Mucosa of rectum (tissue), 2 donors: ENCODE measurements at regions not wholly inside any gene's neighbourhood (a gene's known extent, or its start where the extent isn't known, plus 50 kb on each side); places are given as distances from the start of the nearest gene placed in this dataset.

Experiments used
- H3K27ac ChIP-seq, 2 donors: one replicate each; pipeline ENCODE4 v1.7.0; 2013; ENCODE audit warnings: inconsistent platforms in 2 of 2, low read depth in 2 of 2, low read length in 2 of 2
- H3K27me3 ChIP-seq, 2 donors: one replicate each; pipeline ENCODE4 v1.7.0; 2013; ENCODE audit warnings: low read length in 2 of 2; ENCODE audit not compliant: control insufficient read depth in 2 of 2, insufficient read depth in 2 of 2
- H3K36me3 ChIP-seq, 2 donors: one replicate each; pipeline ENCODE4 v1.7.0; 2013; ENCODE audit warnings: low read length in 2 of 2; ENCODE audit not compliant: control insufficient read depth in 2 of 2, insufficient read depth in 2 of 2
- H3K4me1 ChIP-seq, 2 donors: one replicate each; pipeline ENCODE4 v1.7.0; 2013; ENCODE audit warnings: low read length in 2 of 2, mild to moderate bottlenecking in 1 of 2; ENCODE audit not compliant: control insufficient read depth in 2 of 2, insufficient read depth in 2 of 2
- H3K4me3 ChIP-seq, 2 donors: one replicate each; pipeline ENCODE4 v1.7.0; 2013; ENCODE audit warnings: low read length in 2 of 2
- H3K9ac ChIP-seq, 2 donors: one replicate each; pipeline ENCODE4 v1.7.0; 2013; ENCODE audit warnings: low read length in 2 of 2, low read depth in 1 of 2, mild to moderate bottlenecking in 1 of 2
- H3K9me3 ChIP-seq, 2 donors: one replicate each; pipeline ENCODE4 v1.7.0; 2013; ENCODE audit warnings: low read length in 2 of 2; ENCODE audit not compliant: control insufficient read depth in 2 of 2
- donor health status: healthy.
- donor health status: Normal muscosa, but diverticular disease.

DNA sequence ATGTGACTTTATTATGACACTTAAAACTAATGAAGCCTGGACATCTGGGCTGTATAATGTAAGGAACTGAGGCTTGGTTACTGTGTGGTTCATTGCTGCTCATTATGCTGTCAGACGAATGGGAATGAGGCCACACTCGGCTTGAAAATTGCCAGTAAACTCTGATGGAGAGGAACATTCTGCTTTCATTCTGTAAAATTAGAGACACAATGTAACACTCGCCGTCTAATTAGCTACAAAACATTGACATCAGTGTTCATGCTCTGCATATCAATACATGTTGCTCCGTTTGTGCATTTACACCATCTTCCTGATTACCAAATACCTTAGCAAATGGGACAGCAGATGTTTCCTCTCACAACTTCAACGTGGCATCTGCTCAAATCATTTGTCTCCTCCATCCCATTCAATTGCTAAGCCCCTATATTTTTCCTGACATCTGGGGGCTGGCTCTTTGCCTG is 133.0 kb downstream of the SLC28A3 start:
- Histone ChIP-seq H3K9ac (no peak overlapping the region), H3K36me3 (no peaks in the 10 kb centered on the region), H3K4me1 (no peaks in the 10 kb centered on the region), H3K4me3 (no peak overlapping the region), H3K27me3 (no peaks in the 10 kb centered on the region), H3K27ac (no peak overlapping the region), H3K9me3 (no peaks in the 10 kb centered on the region)

DNA sequence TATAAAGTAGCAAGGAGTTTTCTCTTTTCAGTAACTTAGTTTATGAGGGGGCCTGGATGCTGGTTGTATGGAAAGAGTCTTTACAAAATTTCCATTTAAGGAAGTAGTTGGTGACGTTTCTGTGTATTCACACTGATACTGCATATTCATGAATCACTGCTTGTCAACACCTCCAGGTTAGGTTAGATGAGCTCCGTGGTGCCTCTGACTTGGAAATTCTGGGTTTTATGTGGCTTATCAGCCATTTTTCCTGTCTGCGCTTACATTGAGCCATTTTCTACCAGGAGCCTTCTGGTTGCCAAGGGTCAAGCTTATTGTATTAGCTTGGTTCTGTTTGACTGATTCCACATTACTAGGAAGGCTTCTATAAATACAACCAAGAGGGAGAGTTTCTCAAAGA is 128.3 kb downstream of the SLC28A3 start:
- H3K9ac ChIP-seq, result no peak overlapping the region
- H3K4me3 ChIP-seq, result no peak overlapping the region
- no peaks in the 10 kb centered on the region for H3K27me3 ChIP-seq
- no peaks in the 10 kb centered on the region for H3K9me3 ChIP-seq
- H3K27ac ChIP-seq, result no peak overlapping the region
- no peaks in the 10 kb centered on the region for H3K36me3 ChIP-seq
- H3K4me1 ChIP-seq, result no peaks in the 10 kb centered on the region

DNA sequence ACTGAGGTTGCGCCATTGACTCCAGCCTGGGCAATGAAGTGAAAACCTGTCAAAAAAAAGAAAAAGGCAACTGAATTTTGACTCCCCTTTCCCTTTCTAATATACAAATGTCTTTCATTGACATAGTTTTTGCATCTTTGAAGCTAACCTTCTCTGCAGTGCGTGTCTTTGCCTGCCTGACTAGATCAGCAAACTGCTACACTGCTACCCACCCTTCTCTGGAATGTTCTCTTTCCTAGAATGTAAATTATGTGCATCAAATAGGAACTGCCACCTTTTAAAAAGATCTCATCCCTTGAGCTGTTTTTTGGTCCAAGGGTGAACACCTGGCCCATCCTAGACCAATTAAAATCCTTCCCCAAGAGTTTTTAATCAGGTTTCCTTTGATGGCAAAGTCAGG is 127.6 kb downstream of the SLC28A3 start:
- Histone ChIP-seq H3K9me3 (no peaks in the 10 kb centered on the region), H3K4me1 (no peaks in the 10 kb centered on the region), H3K27me3 (no peaks in the 10 kb centered on the region), H3K4me3 (no peak overlapping the region), H3K36me3 (no peaks in the 10 kb centered on the region), H3K27ac (no peak overlapping the region), H3K9ac (no peak overlapping the region)

DNA sequence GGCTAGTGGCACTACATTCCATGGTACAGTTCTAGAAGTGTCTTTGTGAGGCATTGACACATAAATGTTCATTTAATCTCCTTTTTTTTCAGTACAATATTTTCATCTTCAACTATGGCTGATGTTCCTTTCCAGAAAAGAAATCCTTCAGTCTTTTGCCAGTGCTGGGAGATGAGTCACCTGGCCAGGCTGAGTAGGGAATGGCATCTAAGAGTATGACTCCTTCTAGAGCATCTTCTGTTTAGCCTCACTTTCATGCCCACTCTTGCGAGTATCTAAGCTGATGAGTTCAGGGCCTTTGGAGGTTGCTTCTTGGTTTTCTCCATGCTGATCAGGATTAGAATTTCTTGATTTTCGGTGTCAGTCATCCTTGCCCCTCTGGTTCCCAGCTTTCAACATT is 124.4 kb downstream of the SLC28A3 start:
- Histone ChIP-seq H3K9ac (no peak overlapping the region), H3K4me3 (no peak overlapping the region), H3K27ac (no peak overlapping the region), H3K9me3 (no peaks in the 10 kb centered on the region), H3K27me3 (no peaks in the 10 kb centered on the region), H3K4me1 (no peaks in the 10 kb centered on the region), H3K36me3 (no peaks in the 10 kb centered on the region)

DNA sequence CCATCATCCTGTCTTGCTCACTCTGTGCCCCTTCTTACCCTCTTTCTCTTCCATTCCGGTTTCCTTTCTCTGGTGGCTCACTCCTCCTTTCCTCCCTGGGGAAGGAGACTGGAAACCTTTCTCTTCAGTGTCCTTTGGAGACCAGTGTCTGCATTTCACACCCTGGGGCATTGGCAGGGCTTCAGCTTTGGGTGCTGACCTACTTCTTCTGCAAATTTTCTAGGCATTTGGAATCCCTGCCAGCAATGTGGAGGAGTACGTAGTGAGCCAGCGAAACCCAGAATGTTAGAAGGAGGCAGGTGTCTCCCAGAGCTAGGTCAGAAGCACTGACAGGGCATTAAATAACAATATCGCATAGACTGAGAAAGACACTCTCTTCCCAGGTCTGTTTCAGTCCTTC is 122.2 kb downstream of the SLC28A3 start:
- Histone ChIP-seq H3K4me3 (no peak overlapping the region), H3K27ac (no peak overlapping the region), H3K9me3 (no peaks in the 10 kb centered on the region), H3K4me1 (no peaks in the 10 kb centered on the region), H3K27me3 (no peaks in the 10 kb centered on the region), H3K36me3 (no peaks in the 10 kb centered on the region), H3K9ac (no peak overlapping the region)

DNA sequence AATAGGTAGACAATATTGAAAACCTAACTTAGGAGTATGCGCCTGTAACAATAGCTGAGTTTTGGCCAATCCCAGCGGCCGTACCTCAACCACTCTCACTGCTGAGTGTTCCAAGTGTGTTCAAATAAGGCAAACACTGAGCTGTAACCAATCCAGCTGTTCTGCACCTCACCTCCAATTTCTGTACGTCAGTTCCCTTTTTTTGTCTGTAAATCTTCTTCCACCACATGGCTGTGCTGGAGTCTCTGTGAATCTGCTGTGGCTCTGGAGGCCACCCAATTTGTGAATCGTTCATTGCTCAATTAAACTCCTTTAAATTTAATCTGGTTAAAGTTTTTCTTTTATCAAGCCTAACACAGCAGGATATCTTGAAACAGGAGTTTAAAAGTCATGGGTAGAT is 116.3 kb downstream of the SLC28A3 start:
- H3K4me3 ChIP-seq, result no peak overlapping the region
- no peaks in the 10 kb centered on the region for H3K27me3 ChIP-seq
- H3K4me1 ChIP-seq, result peaks cover 0 to 2% of the 10 kb centered on the region in 2 donors
- no peak overlapping the region for H3K27ac ChIP-seq
- H3K9me3 ChIP-seq, result no peaks in the 10 kb centered on the region
- no peak overlapping the region for H3K9ac ChIP-seq
- no peaks in the 10 kb centered on the region for H3K36me3 ChIP-seq
